Activated T-cell treated with anti-CD3 and anti-CD28 coated beads, Interleukin-2, amount 50 U/mL, for 24 hours (primary cell): ENCODE measurements at regions not wholly inside any gene's neighbourhood (a gene's known extent, or its start where the extent isn't known, plus 50 kb on each side); places are given as distances from the start of the nearest gene placed in this dataset.
A peak's percentile ranks its signal among the peaks of the same experiment; 100 is the strongest.
"Not testable (repeated sequence)": the region's sequence is repeated elsewhere in the genome, so short reads cannot be mapped to it uniquely, and the experiment has no call there.

Experiments used
- DNase-seq: peaks from one replicate; pipeline ENCODE4 v3.0.0-alpha.2; 2020
- H3K27ac Mint-ChIP-seq: 2 replicates; pipeline ENCODE4 v1.8.0; 2020; ENCODE audit warnings: mild to moderate bottlenecking, mixed read lengths
- H3K27me3 Mint-ChIP-seq: 2 replicates; pipeline ENCODE4 v1.8.0; 2020; ENCODE audit warnings: mixed read lengths
- H3K36me3 Mint-ChIP-seq: 2 replicates; pipeline ENCODE4 v1.8.0; 2020; ENCODE audit warnings: low read depth, mixed read lengths
- H3K4me1 Mint-ChIP-seq: 2 replicates; pipeline ENCODE4 v1.8.0; 2020; ENCODE audit warnings: low read depth, mixed read lengths
- H3K4me3 Mint-ChIP-seq: 2 replicates; pipeline ENCODE4 v1.8.0; 2020; ENCODE audit warnings: mild to moderate bottlenecking, moderate library complexity, mixed read lengths
- H3K9me3 Mint-ChIP-seq: 2 replicates; pipeline ENCODE4 v1.8.0; 2020; ENCODE audit warnings: mixed read lengths

- Mint-ChIP-seq H3K4me1 (no peaks in the 10 kb centered on the region), H3K36me3 (no peaks in the 10 kb centered on the region), H3K9me3 (peaks cover 9% of the 10 kb centered on the region), H3K27ac (no peak overlapping the region), H3K4me3 (no peak overlapping the region), H3K27me3 (no peaks in the 10 kb centered on the region)
- no peak for DNase-seq
Measured at GRCh38 chr9:64061013-64061627, 1223.9 kb downstream of the FOXD4L5 start.

GRCh38 chr9:64058070-64058469, 1226.9 kb downstream of the FOXD4L5 start:
- not testable (repeated sequence) for H3K4me3 Mint-ChIP-seq, H3K36me3 Mint-ChIP-seq, H3K9me3 Mint-ChIP-seq, H3K27ac Mint-ChIP-seq, DNase-seq, H3K27me3 Mint-ChIP-seq, H3K4me1 Mint-ChIP-seq

GRCh38 chr9:64057553-64057952, 1227.5 kb downstream of the FOXD4L5 start:
- H3K9me3 Mint-ChIP-seq = no peaks in the 10 kb centered on the region
- no peaks in the 10 kb centered on the region for H3K4me1 Mint-ChIP-seq
- no peaks in the 10 kb centered on the region for H3K36me3 Mint-ChIP-seq
- no peak overlapping the region for H3K4me3 Mint-ChIP-seq
- no peak for DNase-seq
- no peaks in the 10 kb centered on the region for H3K27me3 Mint-ChIP-seq
- H3K27ac Mint-ChIP-seq = no peak overlapping the region

GRCh38 chr9:64028925-64029324, 1256.1 kb downstream of the FOXD4L5 start:
- H3K4me1 Mint-ChIP-seq, H3K27me3 Mint-ChIP-seq, DNase-seq, H3K9me3 Mint-ChIP-seq, H3K4me3 Mint-ChIP-seq, H3K36me3 Mint-ChIP-seq, H3K27ac Mint-ChIP-seq: not testable (repeated sequence)

- not testable (repeated sequence) for DNase-seq, H3K9me3 Mint-ChIP-seq, H3K27me3 Mint-ChIP-seq, H3K36me3 Mint-ChIP-seq, H3K4me3 Mint-ChIP-seq, H3K27ac Mint-ChIP-seq, H3K4me1 Mint-ChIP-seq
Measured at GRCh38 chr9:64020696-64021491, 1264.1 kb downstream of the FOXD4L5 start.

GRCh38 chr9:64017666-64018065, 1267.3 kb downstream of the FOXD4L5 start:
- H3K36me3 Mint-ChIP-seq, H3K4me1 Mint-ChIP-seq, H3K9me3 Mint-ChIP-seq, H3K27ac Mint-ChIP-seq, H3K4me3 Mint-ChIP-seq, H3K27me3 Mint-ChIP-seq, DNase-seq: not testable (repeated sequence)

GRCh38 chr9:64016845-64017406, 1268.1 kb downstream of the FOXD4L5 start:
- H3K4me3 Mint-ChIP-seq = peak overlapping the region; percentile 62
- H3K36me3 Mint-ChIP-seq = not testable (repeated sequence)

GRCh38 chr9:64016246-64016645, 1268.8 kb downstream of the FOXD4L5 start:
- H3K27ac Mint-ChIP-seq, DNase-seq: not testable (repeated sequence)

More at GRCh38 chr9:64016845-64017406, 1268.1 kb downstream of the FOXD4L5 start:
- not testable (repeated sequence) for H3K27me3 Mint-ChIP-seq, DNase-seq, H3K9me3 Mint-ChIP-seq, H3K4me1 Mint-ChIP-seq, H3K27ac Mint-ChIP-seq

GRCh38 chr9:64015136-64015535, 1269.9 kb downstream of the FOXD4L5 start:
- Mint-ChIP-seq H3K4me1 (no peaks in the 10 kb centered on the region), H3K36me3 (no peaks in the 10 kb centered on the region), H3K9me3 (no peaks in the 10 kb centered on the region), H3K4me3 (no peak overlapping the region), H3K27ac (no peak overlapping the region), H3K27me3 (no peaks in the 10 kb centered on the region)
- DNase-seq = no peak

More at GRCh38 chr9:64016246-64016645, 1268.8 kb downstream of the FOXD4L5 start:
- H3K9me3 Mint-ChIP-seq, H3K4me1 Mint-ChIP-seq, H3K36me3 Mint-ChIP-seq, H3K27me3 Mint-ChIP-seq: not testable (repeated sequence)
- H3K4me3 Mint-ChIP-seq = peak overlapping the region; percentile 63

GRCh38 chr9:64014386-64015091, 1270.5 kb downstream of the FOXD4L5 start:
- H3K9me3 Mint-ChIP-seq, DNase-seq, H3K27ac Mint-ChIP-seq, H3K4me3 Mint-ChIP-seq, H3K4me1 Mint-ChIP-seq, H3K27me3 Mint-ChIP-seq, H3K36me3 Mint-ChIP-seq: not testable (repeated sequence)

GRCh38 chr9:64013122-64013521, 1271.9 kb downstream of the FOXD4L5 start:
- H3K9me3 Mint-ChIP-seq, H3K27ac Mint-ChIP-seq, H3K36me3 Mint-ChIP-seq, H3K27me3 Mint-ChIP-seq, DNase-seq, H3K4me3 Mint-ChIP-seq, H3K4me1 Mint-ChIP-seq: not testable (repeated sequence)

GRCh38 chr9:64012014-64012413, 1273.0 kb downstream of the FOXD4L5 start:
- H3K36me3 Mint-ChIP-seq, H3K4me3 Mint-ChIP-seq, H3K4me1 Mint-ChIP-seq, H3K27ac Mint-ChIP-seq, H3K27me3 Mint-ChIP-seq, DNase-seq, H3K9me3 Mint-ChIP-seq: not testable (repeated sequence)

- H3K27ac Mint-ChIP-seq, H3K4me1 Mint-ChIP-seq, H3K36me3 Mint-ChIP-seq, H3K9me3 Mint-ChIP-seq, H3K27me3 Mint-ChIP-seq, DNase-seq, H3K4me3 Mint-ChIP-seq: not testable (repeated sequence)
Measured at GRCh38 chr9:63979741-63980140, 1305.3 kb downstream of the FOXD4L5 start.
